ENCODE measurements at regions not wholly inside any gene's neighbourhood (a gene's known extent, or its start where the extent isn't known, plus 50 kb on each side); places are given as distances from the start of the nearest gene placed in this dataset.

- intact Hi-C loops (cut with DNase I): no loop called here
Observed at GRCh38 chr2:891734-892133, 58.9 kb upstream of the SNTG2 start.

GRCh38 chr2:890791-891190, 59.9 kb upstream of the SNTG2 start:
- no peak for TF ChIP-seq POLR2A (IDR thresholded peaks at IDR 0.05)
- no peak for TF ChIP-seq CTCF (IDR thresholded peaks at IDR 0.05)

More at GRCh38 chr2:891734-892133, 58.9 kb upstream of the SNTG2 start:
- DNase-seq (no peak), ATAC-seq (no peak)
- WGBS, 2 donors: 32 to 35% methylated on average over 4 of the region's 4 CpGs
- Histone ChIP-seq H3K4me3 (no peak overlapping the region), H3K27me3 (no peaks in the 10 kb centered on the region), H3K36me3 (replicated peaks in 1 of 2; ENCODE audit: insufficient read depth in 1 of 2, low read depth in 2 of 2) (no peaks in the 10 kb centered on the region), H3K27ac (no peak overlapping the region), H3K4me1 (no peaks in the 10 kb centered on the region), H3K9me3 (no peaks in the 10 kb centered on the region)
- TF ChIP-seq CTCF (IDR thresholded peaks at IDR 0.05) (no peak), POLR2A (IDR thresholded peaks at IDR 0.05) (no peak)

GRCh38 chr2:890214-890613, 60.4 kb upstream of the SNTG2 start:
- intact Hi-C loops (cut with DNase I): no loop called here
- TF ChIP-seq CTCF (IDR thresholded peaks at IDR 0.05): no peak
- no peak for TF ChIP-seq POLR2A (IDR thresholded peaks at IDR 0.05)
- DNase-seq: no peak
- Histone ChIP-seq H3K27ac (no peak overlapping the region), H3K9me3 (no peaks in the 10 kb centered on the region), H3K27me3 (no peaks in the 10 kb centered on the region), H3K4me3 (no peak overlapping the region), H3K36me3 (replicated peaks in 1 of 2; ENCODE audit: insufficient read depth in 1 of 2, low read depth in 2 of 2) (no peaks in the 10 kb centered on the region), H3K4me1 (no peaks in the 10 kb centered on the region)
- ATAC-seq: no peak
- 74 to 86% methylated on average over 8 of the region's 8 CpGs for WGBS, 2 donors

More at GRCh38 chr2:890791-891190, 59.9 kb upstream of the SNTG2 start:
- Histone ChIP-seq H3K9me3 (no peaks in the 10 kb centered on the region), H3K4me3 (no peak overlapping the region), H3K27me3 (no peaks in the 10 kb centered on the region), H3K27ac (no peak overlapping the region), H3K36me3 (replicated peaks in 1 of 2; ENCODE audit: insufficient read depth in 1 of 2, low read depth in 2 of 2) (no peaks in the 10 kb centered on the region), H3K4me1 (no peaks in the 10 kb centered on the region)
- no peak for DNase-seq
- WGBS, 2 donors: 59 to 77% methylated on average over 3 to 6 of the region's 6 CpGs
- intact Hi-C loops (cut with DNase I): no loop called here
- ATAC-seq: no peak

- Histone ChIP-seq H3K4me3 (no peak overlapping the region), H3K36me3 (replicated peaks in 1 of 2; ENCODE audit: insufficient read depth in 1 of 2, low read depth in 2 of 2) (no peaks in the 10 kb centered on the region), H3K9me3 (no peaks in the 10 kb centered on the region), H3K4me1 (no peaks in the 10 kb centered on the region), H3K27me3 (no peaks in the 10 kb centered on the region), H3K27ac (no peak overlapping the region)
- TF ChIP-seq CTCF (IDR thresholded peaks at IDR 0.05): no peak
- no peak for TF ChIP-seq POLR2A (IDR thresholded peaks at IDR 0.05)
- ATAC-seq: no peak
- DNase-seq: no peak
- WGBS, 2 donors: 57 to 61% methylated on average over 10 to 14 of the region's 14 CpGs
- intact Hi-C loops (cut with DNase I): no loop called here
Observed at GRCh38 chr2:888906-889566, 61.6 kb upstream of the SNTG2 start.

GRCh38 chr2:888211-888801, 62.3 kb upstream of the SNTG2 start:
- Histone ChIP-seq H3K4me1 (no peaks in the 10 kb centered on the region), H3K9me3 (no peaks in the 10 kb centered on the region), H3K36me3 (replicated peaks in 1 of 2; ENCODE audit: insufficient read depth in 1 of 2, low read depth in 2 of 2) (no peaks in the 10 kb centered on the region), H3K27me3 (no peaks in the 10 kb centered on the region), H3K4me3 (no peak overlapping the region), H3K27ac (no peak overlapping the region)
- WGBS, 2 donors: 66 to 69% methylated on average over 13 of the region's 13 CpGs
- intact Hi-C loops (cut with DNase I): no loop called here
- TF ChIP-seq CTCF (IDR thresholded peaks at IDR 0.05): no peak
- ATAC-seq: no peak
- DNase-seq: no peak
